ENCODE measurements at regions not wholly inside any gene's neighbourhood (a gene's known extent, or its start where the extent isn't known, plus 50 kb on each side); places are given as distances from the start of the nearest gene placed in this dataset.

DNA sequence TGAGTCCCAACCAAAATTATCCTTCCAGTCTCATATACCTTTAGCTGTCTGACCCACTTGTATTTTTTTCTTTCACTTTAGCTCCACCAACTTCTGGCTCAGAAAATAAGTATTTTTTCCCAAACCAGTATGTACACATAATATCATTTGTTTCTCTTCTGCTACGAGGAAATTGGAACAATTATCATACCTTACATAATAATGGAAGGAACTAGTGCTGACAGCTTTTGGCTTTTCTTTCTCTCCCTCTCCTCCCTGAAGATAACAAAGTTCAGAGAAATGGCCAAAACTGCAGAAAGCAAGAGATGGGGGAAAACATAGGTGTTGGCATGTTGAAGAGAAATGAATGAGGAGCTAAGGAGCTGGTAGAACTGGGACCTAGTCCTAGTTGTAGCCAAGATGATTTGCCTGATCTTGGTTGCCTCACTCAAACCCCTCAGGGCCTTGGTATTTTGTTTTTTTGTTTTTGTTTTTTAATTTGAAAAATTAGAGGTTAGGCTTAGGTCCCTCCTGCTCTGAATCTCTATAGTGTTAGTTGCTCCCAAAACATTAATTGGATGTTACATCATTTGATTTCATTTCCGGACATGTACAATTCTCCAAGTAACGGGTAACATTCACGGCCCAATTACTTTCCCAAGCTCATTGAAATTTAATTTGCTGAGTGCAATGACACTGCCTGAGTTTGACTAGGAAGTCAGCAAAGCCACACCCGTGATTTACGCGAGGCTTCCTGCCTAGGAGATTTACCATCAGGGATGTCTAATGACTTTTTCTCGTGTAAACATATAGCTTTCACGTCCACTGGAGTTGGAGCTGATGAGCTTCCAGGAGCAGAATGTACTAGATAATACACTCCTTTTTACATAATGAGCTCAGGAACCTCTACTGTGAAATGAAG is 291.6 kb downstream of the TLE1 start:
- H3K9me3 ChIP-seq (replicated peaks; ENCODE audit: control insufficient read depth, insufficient read depth, low read length), result no peaks in the 10 kb centered on the region
- no peak overlapping the region for H3K9ac ChIP-seq (replicated peaks; ENCODE audit: extremely low read depth, insufficient read depth, low read length)
- FAIRE-seq (peak; percentile 12), DNase-seq (ENCODE audit: low read depth, low spot score) (no peak)
- H3K79me2 ChIP-seq (ENCODE audit: control insufficient read depth, insufficient read depth, low read length), result no peaks in the 10 kb centered on the region
- H3K27ac ChIP-seq (ENCODE audit: insufficient read depth, low read depth, low read length), result no peak overlapping the region
- H3K4me3 ChIP-seq (replicated peaks in 1 of 3; ENCODE audit: insufficient read depth in 1 of 3, low read depth in 1 of 3, low read length in 3 of 3), result no peak overlapping the region
- H3K4me1 ChIP-seq (ENCODE audit: control insufficient read depth, extremely low read depth, insufficient read depth, low read length), result no peaks in the 10 kb centered on the region
- no peaks in the 10 kb centered on the region for H3K36me3 ChIP-seq (ENCODE audit: control insufficient read depth in 2 of 2, extremely low read depth in 1 of 2, insufficient read depth in 2 of 2, low read length in 2 of 2)
- H2AFZ ChIP-seq (ENCODE audit: low read depth, low read length), result peak overlapping the region; percentile 51
- intact Hi-C loops (cut with micrococcal nuclease) (no loop called here), dilution Hi-C loops (cut with MboI; ENCODE audit: extremely low pct_ligation_motif_present, low sequenced_read_pairs) (no loop called here)
- H3K4me2 ChIP-seq (ENCODE audit: insufficient read depth, low read length), result no peak overlapping the region
- ChIA-PET POLR2A (no interaction called here), CTCF (interaction anchor here (1.0 to 1.2 kb wide), 2 partner anchors 12 to 19 kb away, joined by 3 read pairs; no protein-coding TSS in a partner anchor)
- no TSS peak for BruUV-seq (replicated peaks)
- H3K9me1 ChIP-seq (replicated peaks; ENCODE audit: control insufficient read depth, extremely low read depth, insufficient read depth, low read length), result no peaks in the 10 kb centered on the region
- TF ChIP-seq FOS (IDR thresholded peaks at IDR 0.05; ENCODE audit: borderline replicate concordance, insufficient read depth, low read length), result no peak
- no peak for TF ChIP-seq JUN (IDR thresholded peaks at IDR 0.05; ENCODE audit: borderline replicate concordance, insufficient read depth, insufficient read length, low read depth)
- TF ChIP-seq POLR2A (IDR thresholded peaks at IDR 0.05; ENCODE audit: low read depth, low read length), result no peak
- TF ChIP-seq POLR2AphosphoS5 (IDR thresholded peaks at IDR 0.05; ENCODE audit: insufficient read depth, low read depth, low read length), result no peak
- no peak for TF ChIP-seq MYC (IDR thresholded peaks at IDR 0.05; ENCODE audit: low read depth, low read length)
- TF ChIP-seq, protein P1, sequence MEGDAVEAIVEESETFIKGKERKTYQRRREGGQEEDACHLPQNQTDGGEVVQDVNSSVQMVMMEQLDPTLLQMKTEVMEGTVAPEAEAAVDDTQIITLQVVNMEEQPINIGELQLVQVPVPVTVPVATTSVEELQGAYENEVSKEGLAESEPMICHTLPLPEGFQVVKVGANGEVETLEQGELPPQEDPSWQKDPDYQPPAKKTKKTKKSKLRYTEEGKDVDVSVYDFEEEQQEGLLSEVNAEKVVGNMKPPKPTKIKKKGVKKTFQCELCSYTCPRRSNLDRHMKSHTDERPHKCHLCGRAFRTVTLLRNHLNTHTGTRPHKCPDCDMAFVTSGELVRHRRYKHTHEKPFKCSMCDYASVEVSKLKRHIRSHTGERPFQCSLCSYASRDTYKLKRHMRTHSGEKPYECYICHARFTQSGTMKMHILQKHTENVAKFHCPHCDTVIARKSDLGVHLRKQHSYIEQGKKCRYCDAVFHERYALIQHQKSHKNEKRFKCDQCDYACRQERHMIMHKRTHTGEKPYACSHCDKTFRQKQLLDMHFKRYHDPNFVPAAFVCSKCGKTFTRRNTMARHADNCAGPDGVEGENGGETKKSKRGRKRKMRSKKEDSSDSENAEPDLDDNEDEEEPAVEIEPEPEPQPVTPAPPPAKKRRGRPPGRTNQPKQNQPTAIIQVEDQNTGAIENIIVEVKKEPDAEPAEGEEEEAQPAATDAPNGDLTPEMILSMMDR (IDR thresholded peaks at IDR 0.05; ENCODE audit: extremely low read depth in 1 of 2, insufficient read depth in 1 of 2, low read depth in 1 of 2, low read length in 2 of 2), result no peak
- no peak for TF ChIP-seq GATA2 (IDR thresholded peaks at IDR 0.05; ENCODE audit: insufficient read depth, insufficient read length, low read depth, low read length)
- TF ChIP-seq, protein P2, sequence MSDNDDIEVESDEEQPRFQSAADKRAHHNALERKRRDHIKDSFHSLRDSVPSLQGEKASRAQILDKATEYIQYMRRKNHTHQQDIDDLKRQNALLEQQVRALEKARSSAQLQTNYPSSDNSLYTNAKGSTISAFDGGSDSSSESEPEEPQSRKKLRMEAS (IDR thresholded peaks at IDR 0.05; ENCODE audit: insufficient read depth, insufficient read length), result no peak
- TF ChIP-seq EZH2 (IDR thresholded peaks at IDR 0.05; ENCODE audit: borderline replicate concordance, low read depth, low read length, severe bottlenecking), result no peak
- no peaks in the 10 kb centered on the region for H4K20me1 ChIP-seq (replicated peaks; ENCODE audit: control insufficient read depth, extremely low read depth, insufficient read depth, low read length)
- no peaks in the 10 kb centered on the region for H3K27me3 ChIP-seq (ENCODE audit: control insufficient read depth in 2 of 2, insufficient read depth in 2 of 2, low read length in 2 of 2)
